Embryonic facial prominence (tissue), 1 donor: ENCODE measurements at regions not wholly inside any gene's neighbourhood (a gene's known extent, or its start where the extent isn't known, plus 50 kb on each side); places are given as distances from the start of the nearest gene placed in this dataset.
"Not testable (repeated sequence)": the region's sequence is repeated elsewhere in the genome, so short reads cannot be mapped to it uniquely, and the experiment has no call there.

ENCODE experiments used
- DNase-seq: peaks from one replicate; pipeline ENCODE4 v3.0.0-alpha.2; 2016; ENCODE audit errors: extremely low spot score

GRCh38 chr16:85440744-85441143 is 172.4 kb upstream of the GSE1 start:
- no peak for DNase-seq

DNA sequence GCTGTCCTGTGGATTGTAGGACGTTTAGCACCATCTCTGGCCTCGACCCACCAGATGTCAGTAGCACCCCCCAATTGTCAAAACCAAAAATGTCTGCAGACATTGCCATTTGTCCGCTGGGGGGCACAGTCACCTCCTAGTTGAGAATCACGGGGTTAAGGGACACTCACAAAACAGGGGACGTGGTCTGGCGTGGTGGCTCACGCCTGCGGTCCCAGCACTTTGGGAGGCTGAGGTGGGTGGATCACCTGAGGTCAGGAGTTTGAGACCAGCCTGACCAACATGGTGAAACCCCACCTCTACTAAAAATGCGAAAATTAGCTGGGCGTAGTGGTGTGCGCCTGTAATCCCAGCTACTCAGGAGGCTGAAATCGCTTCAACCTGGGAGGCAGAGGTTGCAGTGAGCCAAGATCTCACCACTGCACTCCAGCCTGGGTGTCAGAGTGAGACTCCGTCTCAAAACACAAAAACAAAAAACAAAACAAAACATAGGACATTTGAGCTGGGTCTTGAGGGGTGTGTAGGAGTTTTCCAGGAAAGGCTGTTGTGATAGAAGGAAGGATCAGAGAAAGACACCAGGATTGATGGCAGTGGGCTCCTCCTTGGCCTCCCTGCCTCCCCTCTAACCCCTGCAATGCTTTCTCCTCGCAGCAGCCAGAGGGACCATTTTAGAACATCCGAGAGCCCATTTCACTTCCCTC is 171.8 kb upstream of the GSE1 start:
- DNase-seq: no peak

- no peak for DNase-seq
These were observed 171.0 kb upstream of the GSE1 start for GRCh38 chr16:85441890-85442670.

DNA sequence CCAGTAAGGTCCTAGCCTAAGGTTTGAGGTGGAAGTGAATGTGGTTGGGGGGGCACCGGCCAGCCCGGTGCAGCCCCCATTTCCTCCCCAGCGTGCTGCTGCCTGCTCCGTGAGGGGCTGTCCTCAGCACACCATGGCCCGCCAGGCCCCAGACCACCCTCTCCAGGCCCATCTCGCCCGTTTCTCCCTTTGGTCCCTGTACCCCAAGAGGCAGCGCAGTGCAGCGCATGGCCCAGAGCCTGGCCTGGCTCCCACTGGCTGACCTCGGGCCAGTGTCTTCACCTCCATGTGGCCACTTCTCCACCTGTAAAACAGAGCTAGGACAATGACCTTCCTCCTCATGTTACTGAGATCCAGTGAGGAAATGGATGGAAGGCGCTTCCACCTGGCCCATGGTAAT is 170.0 kb upstream of the GSE1 start:
- DNase-seq: no peak

DNA sequence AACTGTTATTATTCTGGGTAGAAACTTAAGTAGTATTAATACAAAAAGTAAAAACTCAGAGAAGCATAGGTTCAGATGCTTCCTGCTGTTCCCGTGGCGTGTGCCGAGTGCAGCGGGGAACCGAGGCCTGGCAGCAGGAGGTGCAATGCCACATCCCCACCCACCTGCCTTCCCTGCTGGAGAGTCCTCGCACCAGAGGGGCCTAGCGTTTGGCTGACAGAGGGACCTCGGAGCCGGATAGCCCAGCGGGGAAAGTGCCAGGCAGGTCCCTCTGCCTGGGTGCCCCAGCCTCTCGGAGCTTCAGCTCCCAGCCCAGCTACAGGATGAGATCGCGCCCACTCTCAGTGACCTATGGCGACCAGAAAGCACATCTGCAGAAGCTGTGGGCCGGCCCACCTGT is 169.6 kb upstream of the GSE1 start:
- DNase-seq: no peak

DNA sequence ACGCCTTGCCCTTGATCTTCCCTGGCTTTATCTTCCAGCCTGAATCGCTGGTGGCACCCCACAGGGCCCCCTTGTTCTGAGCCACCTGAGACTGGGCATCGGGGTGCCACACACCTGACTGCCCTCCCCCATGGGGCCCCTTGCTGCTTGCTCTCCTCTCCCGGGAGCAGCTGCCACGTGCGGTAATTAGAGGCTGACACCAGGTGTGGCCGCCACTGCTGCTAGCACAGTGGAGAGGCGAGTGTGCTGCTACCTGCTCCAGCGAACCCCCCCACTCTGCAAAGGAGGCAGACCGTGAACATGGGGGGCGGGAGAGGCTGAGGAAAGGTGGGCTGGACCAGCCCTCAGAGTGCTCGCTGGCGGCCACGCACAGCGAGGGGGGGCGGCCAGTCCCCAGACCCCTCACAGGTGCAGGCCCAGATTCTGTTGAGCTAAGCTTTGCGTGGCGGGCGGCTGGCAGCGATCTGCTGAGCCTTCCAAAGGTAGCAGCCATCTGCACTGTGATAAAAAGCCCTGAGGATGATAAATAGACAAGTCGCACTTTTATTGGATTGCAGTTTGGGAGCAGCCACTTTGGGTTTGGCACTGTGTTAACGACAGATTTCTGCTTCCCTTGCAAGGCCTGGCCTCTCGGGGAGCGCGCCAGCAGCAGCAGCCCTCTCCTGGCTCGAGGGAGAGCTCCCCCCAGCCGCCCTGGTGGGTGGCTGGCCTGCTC is 167.9 kb upstream of the GSE1 start:
- DNase-seq: no peak

- DNase-seq: no peak
These were observed 167.3 kb upstream of the GSE1 start for GRCh38 chr16:85445779-85446222.

DNA sequence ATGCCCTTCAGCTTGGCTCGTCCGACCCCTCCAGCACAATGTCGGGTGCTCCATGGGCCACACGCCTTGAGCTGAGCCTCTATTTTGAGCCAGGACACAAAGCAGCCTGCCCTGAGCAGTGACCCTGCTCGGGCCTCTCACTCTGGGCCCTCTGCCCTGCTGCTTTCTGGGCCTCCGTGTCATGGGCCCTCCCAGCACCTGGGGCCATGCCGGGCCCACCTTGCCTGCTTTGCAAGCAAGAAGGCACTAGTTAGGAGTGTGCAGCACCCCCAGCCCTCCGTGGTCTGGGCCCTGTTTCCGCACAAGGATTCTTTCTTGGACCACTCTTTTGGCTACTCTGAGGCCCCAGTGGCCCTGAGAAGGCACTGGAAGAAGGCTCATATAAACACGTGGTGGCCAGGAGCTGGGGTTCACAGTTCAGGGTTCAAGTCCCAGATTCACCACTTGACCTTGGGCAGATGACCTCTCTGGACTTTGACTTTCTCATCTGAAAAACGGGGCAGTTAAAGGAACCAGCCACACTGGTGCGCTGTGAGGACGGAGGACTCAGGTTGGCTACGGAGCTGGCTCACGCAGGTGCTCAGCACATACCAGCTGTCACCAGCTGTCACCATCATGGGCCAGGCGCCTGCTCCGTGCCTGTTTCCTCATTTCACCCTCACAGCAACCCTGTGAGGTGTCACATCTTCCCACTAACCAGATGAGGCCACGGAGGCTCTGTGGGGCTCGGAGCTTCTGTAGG is 166.0 kb upstream of the GSE1 start:
- DNase-seq: no peak

DNA sequence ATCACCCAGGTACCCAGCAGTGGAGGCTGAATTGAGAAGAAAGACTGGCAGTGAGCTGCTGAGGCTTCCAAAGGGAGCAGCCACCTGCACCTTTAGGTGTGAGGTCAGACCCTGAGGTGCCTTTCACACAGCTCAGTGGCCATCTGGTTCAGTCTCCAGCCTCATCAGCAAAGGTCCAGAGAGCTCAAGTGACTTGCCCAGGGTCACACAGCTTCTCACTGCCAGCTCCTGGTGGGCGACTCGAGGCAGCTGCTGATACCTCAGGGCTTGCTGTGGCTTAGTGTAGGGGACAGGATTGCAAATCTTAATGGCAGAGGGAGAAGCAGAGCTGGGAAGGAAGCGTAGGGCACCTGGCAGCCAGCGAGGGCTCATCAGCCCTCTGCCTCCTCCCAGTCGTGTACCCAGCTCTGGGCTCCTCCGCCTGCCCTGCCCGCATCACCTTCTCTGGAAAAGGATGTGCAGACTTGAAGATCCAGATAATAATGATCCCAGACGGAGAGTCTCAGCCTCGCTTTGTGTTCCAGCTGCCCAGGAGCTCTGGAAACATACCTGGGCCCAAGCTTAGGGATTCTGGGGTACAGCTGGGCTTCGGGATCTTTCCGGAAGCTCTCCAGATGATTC is 165.3 kb upstream of the GSE1 start:
- DNase-seq: no peak

DNA sequence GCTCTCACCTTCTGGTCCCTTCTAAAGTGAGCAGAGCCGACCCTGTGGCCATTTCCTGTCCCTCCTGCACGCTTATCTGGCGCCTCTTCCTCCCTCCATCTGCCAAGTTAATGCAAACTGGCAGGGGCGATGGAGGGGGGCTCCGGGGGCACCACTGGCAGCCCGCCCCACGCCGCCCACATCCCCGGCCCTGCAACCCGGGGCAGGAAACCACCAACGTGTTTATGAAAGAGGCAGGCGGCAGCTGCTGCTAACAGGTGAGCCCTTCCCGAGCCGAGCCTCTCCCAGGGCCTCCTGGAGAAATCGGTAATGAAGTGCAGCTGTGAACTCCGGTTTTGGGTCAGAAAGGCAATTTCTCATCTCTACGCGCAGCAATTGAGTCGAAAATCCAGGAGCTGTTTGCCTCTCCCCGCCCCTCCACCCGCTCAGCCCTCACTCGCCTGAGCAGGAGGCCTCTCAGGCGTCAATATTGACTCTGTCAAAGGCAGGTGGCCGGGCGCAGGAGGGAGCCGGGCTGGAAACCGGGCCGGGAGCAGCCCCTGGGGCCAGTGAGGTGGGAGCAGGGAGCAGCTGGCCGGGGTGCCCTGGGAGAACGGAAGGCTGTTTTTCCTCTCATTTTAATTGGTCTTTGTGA is 164.4 kb upstream of the GSE1 start:
- DNase-seq: peak; percentile 53

DNA sequence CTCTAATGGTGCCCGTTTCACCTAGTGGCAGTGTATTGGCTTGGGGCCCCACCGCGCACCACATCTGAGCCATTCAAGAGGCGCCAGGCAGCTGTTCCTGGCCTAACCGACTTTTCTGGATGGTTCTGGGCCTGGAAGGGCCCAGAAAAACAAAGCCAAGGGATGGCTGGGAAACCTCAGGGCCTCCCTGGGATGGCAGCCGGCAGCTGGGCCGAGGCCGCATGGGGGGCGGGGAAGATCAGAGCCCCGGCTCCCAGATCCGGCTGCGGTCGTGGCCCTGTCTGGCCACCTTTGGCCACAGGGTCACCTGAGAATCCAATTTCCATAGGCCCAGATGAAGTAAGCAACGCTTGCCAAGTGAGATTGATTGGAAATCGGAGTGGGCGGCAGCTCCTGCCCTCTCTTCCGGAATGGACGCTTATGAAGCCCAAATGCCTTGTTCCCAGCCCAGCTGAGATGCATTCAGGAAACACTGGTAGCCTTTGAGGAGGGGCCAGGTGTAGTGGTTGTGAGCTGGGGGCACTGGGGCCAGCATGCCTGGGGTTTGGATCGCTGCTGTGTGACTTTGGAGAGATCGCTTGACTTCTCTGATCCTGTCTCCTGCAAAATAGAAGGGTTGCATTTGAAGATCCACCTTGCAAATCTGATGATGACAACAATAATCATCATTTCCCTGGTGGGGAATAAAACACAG is 163.8 kb upstream of the GSE1 start:
- DNase-seq: no peak

DNA sequence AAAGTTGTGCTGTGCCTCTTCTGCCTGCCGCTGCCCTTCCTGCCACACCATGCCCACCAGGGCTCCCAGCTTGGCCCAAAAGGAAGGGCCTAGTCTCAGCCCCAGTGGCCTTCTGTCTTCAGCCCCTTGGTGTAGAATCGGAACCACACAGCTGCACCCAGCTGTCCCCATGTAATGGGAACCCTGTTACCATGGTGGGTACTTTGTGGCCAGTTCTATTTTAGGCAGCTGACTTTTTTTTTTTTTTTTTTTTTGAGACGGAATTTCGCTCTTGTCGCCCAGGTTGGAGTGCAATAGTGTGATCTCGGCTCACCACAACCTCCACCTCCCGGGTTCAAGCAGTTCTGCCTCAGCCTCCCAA is 163.3 kb upstream of the GSE1 start:
- DNase-seq: no peak

DNA sequence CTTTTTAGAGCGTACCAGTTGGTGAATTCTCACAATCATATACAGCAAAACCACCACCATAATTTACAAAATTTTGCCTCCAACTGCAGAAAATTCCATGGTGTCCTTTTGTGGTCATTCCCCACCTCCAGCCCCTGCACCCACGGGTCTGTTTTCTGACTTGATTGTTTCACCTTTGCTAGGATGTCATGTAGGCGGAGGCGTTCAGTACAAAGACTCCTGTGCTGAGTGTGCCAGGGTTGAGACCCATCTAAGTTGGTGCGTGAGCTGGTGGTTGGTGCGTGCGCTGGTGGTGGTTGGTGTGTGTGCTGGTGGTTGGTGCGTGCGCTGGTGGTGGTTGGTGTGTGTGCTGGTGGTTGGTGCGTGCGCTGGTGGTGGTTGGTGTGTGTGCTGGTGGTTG is 162.0 kb upstream of the GSE1 start:
- DNase-seq: not testable (repeated sequence)

GRCh38 chr16:85451641-85452363 is 161.3 kb upstream of the GSE1 start:
- DNase-seq: no peak

- DNase-seq: no peak
These were observed 160.5 kb upstream of the GSE1 start for GRCh38 chr16:85452364-85453193.

DNA sequence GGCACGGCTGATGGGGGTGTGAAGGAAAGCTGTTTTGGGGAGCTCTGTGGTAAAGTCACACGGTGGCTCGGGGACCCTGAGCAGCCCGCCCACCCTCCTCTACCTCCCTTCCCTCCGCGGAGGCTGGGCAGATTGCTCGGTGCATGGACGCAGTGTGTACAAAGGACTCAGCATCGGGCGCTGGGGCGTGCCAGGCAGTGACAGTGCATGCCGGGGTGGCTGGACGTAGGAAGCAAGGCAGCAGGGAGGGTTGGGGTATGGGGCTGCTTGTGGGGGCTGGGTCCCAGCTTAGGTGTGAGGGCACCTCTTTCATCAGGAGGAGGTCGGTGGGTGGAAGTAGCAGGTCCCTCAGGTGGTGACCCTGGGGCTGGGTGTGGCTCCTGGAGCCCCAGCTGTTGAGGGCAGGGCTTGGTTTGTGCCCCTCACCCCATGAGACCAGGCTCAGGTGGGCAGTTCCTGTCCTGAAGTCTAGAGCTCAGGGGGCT is 159.9 kb upstream of the GSE1 start:
- DNase-seq: no peak

- no peak for DNase-seq
These were observed 159.4 kb upstream of the GSE1 start for GRCh38 chr16:85453703-85454102.

DNA sequence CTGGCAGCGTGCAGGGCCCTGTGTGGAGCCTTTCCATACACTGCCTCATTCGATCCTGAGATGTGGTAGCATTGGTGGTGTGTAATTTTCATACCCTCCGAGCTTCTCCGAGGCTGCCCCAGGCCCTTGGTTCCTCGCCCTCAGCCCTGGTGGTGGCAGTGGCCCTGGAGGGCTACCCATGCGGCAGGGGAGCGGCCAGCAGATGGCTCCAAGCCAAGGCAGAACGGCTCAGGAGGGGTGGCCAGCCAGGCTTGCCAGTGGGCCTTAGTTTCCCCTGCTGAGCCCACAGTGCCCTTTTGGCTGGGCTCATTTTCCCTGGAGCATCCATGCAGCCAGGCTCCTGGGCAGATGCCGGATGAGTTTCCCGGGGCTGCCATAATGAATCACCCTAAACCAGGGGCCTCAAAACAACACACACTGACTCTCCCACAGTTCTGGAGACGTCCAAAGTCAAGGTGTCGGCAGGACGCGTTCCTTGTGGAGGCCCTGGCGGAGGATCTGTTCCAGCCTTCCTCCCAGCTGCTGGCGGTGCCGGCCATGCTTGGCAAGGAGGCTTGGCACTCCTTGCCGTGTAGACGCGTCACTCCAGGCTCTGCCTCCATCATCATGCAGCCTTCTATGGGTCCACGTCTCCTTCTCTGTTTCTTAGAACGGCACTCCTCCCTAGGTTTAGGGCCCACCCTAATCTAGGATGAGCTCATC is 158.8 kb upstream of the GSE1 start:
- DNase-seq: no peak
